GM06990 (cell line): ENCODE measurements at regions not wholly inside any gene's neighbourhood (a gene's known extent, or its start where the extent isn't known, plus 50 kb on each side); places are given as distances from the start of the nearest gene placed in this dataset.
"Not testable (repeated sequence)": the region's sequence is repeated elsewhere in the genome, so short reads cannot be mapped to it uniquely, and the experiment has no call there.

Source experiments
- DNase-seq: peaks from one replicate; pipeline ENCODE4 v3.0.0-alpha.2; 2011; ENCODE audit not compliant: insufficient read length; ENCODE audit errors: extremely low read depth
- H3K27me3 ChIP-seq: replicated peaks from 2 replicates; pipeline ENCODE4 v1.6.0; 2011; ENCODE audit warnings: low read length; ENCODE audit not compliant: control insufficient read depth, insufficient read depth
- H3K36me3 ChIP-seq: 2 replicates; pipeline ENCODE4 v1.5.1; 2011; ENCODE audit warnings: low read length; ENCODE audit not compliant: control insufficient read depth, insufficient read depth
- H3K4me3 ChIP-seq: replicated peaks from 2 replicates; pipeline ENCODE4 v1.5.1; 2011; ENCODE audit warnings: low read depth, mild to moderate bottlenecking, control low read depth, low read length
- CTCF ChIP-seq: IDR thresholded peaks from 2 replicates; pipeline ENCODE4 v1.5.1; 2011; ENCODE audit warnings: low read length, control low read depth, mild to moderate bottlenecking, inconsistent platforms; ENCODE audit not compliant: insufficient read depth, poor library complexity, severe bottlenecking

GRCh38 chr3:25177041-25177440, 251.0 kb upstream of the RARB start:
- Histone ChIP-seq H3K4me3 (no peak overlapping the region), H3K36me3 (no peaks in the 10 kb centered on the region), H3K27me3 (no peaks in the 10 kb centered on the region)
- no peak for DNase-seq
- TF ChIP-seq CTCF = no peak

- Histone ChIP-seq H3K36me3 (no peaks in the 10 kb centered on the region), H3K4me3 (no peak overlapping the region), H3K27me3 (no peaks in the 10 kb centered on the region)
- no peak for TF ChIP-seq CTCF
- no peak for DNase-seq
Observed at GRCh38 chr3:25178672-25179071, 249.4 kb upstream of the RARB start.

- Histone ChIP-seq H3K4me3 (no peak overlapping the region), H3K36me3 (no peaks in the 10 kb centered on the region), H3K27me3 (no peaks in the 10 kb centered on the region)
- no peak for TF ChIP-seq CTCF
- DNase-seq = no peak
Observed at GRCh38 chr3:25181096-25181495, 247.0 kb upstream of the RARB start.

GRCh38 chr3:25182794-25183193, 245.3 kb upstream of the RARB start:
- no peaks in the 10 kb centered on the region for H3K36me3 ChIP-seq
- no peak for TF ChIP-seq CTCF
- H3K27me3 ChIP-seq = no peaks in the 10 kb centered on the region
- no peak for DNase-seq
- H3K4me3 ChIP-seq = no peak overlapping the region

GRCh38 chr3:25184641-25185250, 243.3 kb upstream of the RARB start:
- no peak for DNase-seq
- no peak for TF ChIP-seq CTCF
- no peaks in the 10 kb centered on the region for H3K27me3 ChIP-seq
- no peak overlapping the region for H3K4me3 ChIP-seq
- H3K36me3 ChIP-seq = no peaks in the 10 kb centered on the region

- Histone ChIP-seq H3K4me3 (no peak overlapping the region), H3K27me3 (no peaks in the 10 kb centered on the region), H3K36me3 (no peaks in the 10 kb centered on the region)
- TF ChIP-seq CTCF = no peak
- DNase-seq = no peak
Observed at GRCh38 chr3:25191673-25192072, 236.4 kb upstream of the RARB start.

- not testable (repeated sequence) for H3K36me3 ChIP-seq, DNase-seq, H3K27me3 ChIP-seq, H3K4me3 ChIP-seq
Observed at GRCh38 chr3:25199567-25199966, 228.5 kb upstream of the RARB start.
